ENCODE measurements at regions not wholly inside any gene's neighbourhood (a gene's known extent, or its start where the extent isn't known, plus 50 kb on each side); places are given as distances from the start of the nearest gene placed in this dataset.

DNA sequence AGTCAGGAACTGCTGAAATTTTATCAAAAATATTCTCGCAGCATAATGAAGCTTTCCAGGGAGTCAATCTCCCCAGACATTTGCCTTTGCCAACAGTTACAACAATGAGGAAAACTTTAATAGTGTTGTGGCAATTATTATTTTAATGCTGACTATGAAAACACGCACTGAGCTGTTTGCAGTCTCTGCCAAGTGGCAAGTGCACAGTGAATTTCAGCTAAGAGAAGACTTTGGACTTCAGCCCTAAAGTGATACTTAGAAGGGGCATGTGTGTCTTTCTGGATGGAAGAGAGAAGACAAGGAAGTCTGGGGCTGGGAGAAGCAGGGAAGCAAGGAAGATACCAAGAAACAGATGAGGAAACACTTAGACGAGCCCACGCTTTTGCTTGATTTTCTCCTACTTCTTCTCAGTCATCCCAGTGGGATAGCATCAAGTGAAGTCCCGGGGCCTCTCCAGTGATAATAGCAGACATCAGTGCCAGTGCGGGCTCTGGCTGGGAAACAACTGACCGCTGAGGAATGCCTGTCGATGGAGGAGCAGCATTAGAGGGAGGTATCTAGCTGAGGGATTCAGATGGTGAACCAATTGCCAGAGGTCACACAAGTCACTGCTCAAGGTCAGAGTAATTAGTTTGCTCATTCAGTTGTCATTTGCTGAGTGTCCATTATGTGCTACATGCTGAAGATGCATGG is 196.3 kb downstream of the TTLL7 start:
- TF ChIP-seq, protein P1, sequence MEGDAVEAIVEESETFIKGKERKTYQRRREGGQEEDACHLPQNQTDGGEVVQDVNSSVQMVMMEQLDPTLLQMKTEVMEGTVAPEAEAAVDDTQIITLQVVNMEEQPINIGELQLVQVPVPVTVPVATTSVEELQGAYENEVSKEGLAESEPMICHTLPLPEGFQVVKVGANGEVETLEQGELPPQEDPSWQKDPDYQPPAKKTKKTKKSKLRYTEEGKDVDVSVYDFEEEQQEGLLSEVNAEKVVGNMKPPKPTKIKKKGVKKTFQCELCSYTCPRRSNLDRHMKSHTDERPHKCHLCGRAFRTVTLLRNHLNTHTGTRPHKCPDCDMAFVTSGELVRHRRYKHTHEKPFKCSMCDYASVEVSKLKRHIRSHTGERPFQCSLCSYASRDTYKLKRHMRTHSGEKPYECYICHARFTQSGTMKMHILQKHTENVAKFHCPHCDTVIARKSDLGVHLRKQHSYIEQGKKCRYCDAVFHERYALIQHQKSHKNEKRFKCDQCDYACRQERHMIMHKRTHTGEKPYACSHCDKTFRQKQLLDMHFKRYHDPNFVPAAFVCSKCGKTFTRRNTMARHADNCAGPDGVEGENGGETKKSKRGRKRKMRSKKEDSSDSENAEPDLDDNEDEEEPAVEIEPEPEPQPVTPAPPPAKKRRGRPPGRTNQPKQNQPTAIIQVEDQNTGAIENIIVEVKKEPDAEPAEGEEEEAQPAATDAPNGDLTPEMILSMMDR (IDR thresholded peaks at IDR 0.05), result no peak
- TF ChIP-seq POLR2A (IDR thresholded peaks at IDR 0.05; ENCODE audit: low read depth) (no peak), POLR2AphosphoS5 (IDR thresholded peaks at IDR 0.05) (no peak), EP300 (IDR thresholded peaks at IDR 0.05) (no peak)
